HepG2 (cell line): ENCODE measurements at regions not wholly inside any gene's neighbourhood (a gene's known extent, or its start where the extent isn't known, plus 50 kb on each side); places are given as distances from the start of the nearest gene placed in this dataset.

ENCODE experiments used
- ARNT2 ChIP-seq: sonication (generic); formaldehyde crosslinking; IDR thresholded peaks from 2 replicates; pipeline ENCODE4 v1.8.0; 2022; ENCODE audit warnings: mild to moderate bottlenecking, low read depth, missing genetic modification reagents, moderate library complexity
- CHD2 ChIP-seq: IDR thresholded peaks from 2 replicates; pipeline ENCODE4 v1.6.1; 2011; ENCODE audit warnings: low read depth, low read length, improper control_type of control experiment
- HNRNPL ChIP-seq: fragments of 200-400 bp; formaldehyde crosslinking; IDR thresholded peaks from 2 replicates; pipeline ENCODE4 v1.6.1; 2017; ENCODE audit warnings: mild to moderate bottlenecking, low read depth, low read length
- MEIS1 ChIP-seq: sonication (generic); formaldehyde crosslinking; IDR thresholded peaks from 2 replicates; pipeline ENCODE4 v1.9.0; 2021; ENCODE audit warnings: mild to moderate bottlenecking, missing genetic modification reagents, moderate library complexity, borderline replicate concordance
- MYNN ChIP-seq: sonication (generic); formaldehyde crosslinking; IDR thresholded peaks from 2 replicates; pipeline ENCODE4 v1.4.0; 2020; ENCODE audit warnings: mild to moderate bottlenecking, low read depth, missing genetic modification reagents
- RARG ChIP-seq: sonication (generic); formaldehyde crosslinking; IDR thresholded peaks from 2 replicates; pipeline ENCODE4 v1.4.0; 2020; ENCODE audit warnings: low read depth, mild to moderate bottlenecking, missing genetic modification reagents
- RNF2 ChIP-seq: fragments of 450-650 bp; conservative IDR thresholded peaks from 2 replicates; pipeline ENCODE4 v1.6.1; 2016; ENCODE audit warnings: low read depth
- SETDB1 ChIP-seq: sonication (generic); formaldehyde crosslinking; IDR thresholded peaks from 2 replicates; pipeline ENCODE4 v1.5.1; 2020; ENCODE audit warnings: missing genetic modification reagents, mild to moderate bottlenecking, borderline replicate concordance
- SMARCC2 ChIP-seq: fragments of 450-650 bp; IDR thresholded peaks from 2 replicates; pipeline ENCODE4 v1.6.1; 2017; ENCODE audit warnings: antibody characterized with exemption, mild to moderate bottlenecking
- SOX6 ChIP-seq, 2 experiments: fragments of 450-650 bp in 1 of 2; sonication (generic) in 1 of 2; formaldehyde crosslinking in 1 of 2; IDR thresholded peaks; 2 replicates each; pipeline versions ENCODE4 v1.4.0 to v1.6.1; 2017 to 2020; ENCODE audit warnings: antibody characterized with exemption in 1 of 2, mild to moderate bottlenecking in 1 of 2, missing genetic modification reagents in 1 of 2
- TEAD3 ChIP-seq: optimal IDR thresholded peaks from 2 replicates; pipeline ENCODE3; 2016; ENCODE audit warnings: borderline replicate concordance
- XBP1 ChIP-seq: sonication (generic); formaldehyde crosslinking; IDR thresholded peaks from 2 replicates; pipeline ENCODE4 v1.5.0; 2020; ENCODE audit warnings: missing genetic modification reagents
- ZBTB1 ChIP-seq: sonication (generic); formaldehyde crosslinking; IDR thresholded peaks from 2 replicates; pipeline ENCODE4 v1.4.0; 2020; ENCODE audit warnings: missing genetic modification reagents, borderline replicate concordance
- ZFP36L2 ChIP-seq: sonication (generic); formaldehyde crosslinking; IDR thresholded peaks from 2 replicates; pipeline ENCODE4 v1.4.0; 2020; ENCODE audit warnings: missing genetic modification reagents
- ZNF296 ChIP-seq: sonication (generic); formaldehyde crosslinking; conservative IDR thresholded peaks from 2 replicates; pipeline ENCODE4 v1.5.0; 2020; ENCODE audit warnings: mild to moderate bottlenecking, missing genetic modification reagents
- ZNF317 ChIP-seq: sonication (generic); formaldehyde crosslinking; IDR thresholded peaks from 2 replicates; pipeline ENCODE4 v1.5.0; 2020; ENCODE audit warnings: mild to moderate bottlenecking, missing genetic modification reagents
- ZNF557 ChIP-seq: sonication (generic); formaldehyde crosslinking; IDR thresholded peaks from 2 replicates; pipeline ENCODE4 v1.4.0; 2020; ENCODE audit warnings: missing genetic modification reagents
- ZNF7 ChIP-seq: IDR thresholded peaks from 2 replicates; pipeline ENCODE4 v1.6.1; 2016; ENCODE audit warnings: missing biosample characterization, missing genetic modification reagents
- ZNF703 ChIP-seq: sonication (generic); formaldehyde crosslinking; IDR thresholded peaks from 2 replicates; pipeline ENCODE4 v1.5.1; 2020; ENCODE audit warnings: missing genetic modification reagents, mild to moderate bottlenecking, moderate library complexity, borderline replicate concordance
- ZNF782 ChIP-seq: sonication (generic); formaldehyde crosslinking; IDR thresholded peaks from 2 replicates; pipeline ENCODE4 v1.4.0; 2020; ENCODE audit warnings: missing genetic modification reagents, mild to moderate bottlenecking, borderline replicate concordance
- TF ChIP-seq, protein P1 (sequence below): sonication (generic); formaldehyde crosslinking; IDR thresholded peaks from 2 replicates; pipeline ENCODE4 v1.5.0; 2020; ENCODE audit warnings: mild to moderate bottlenecking, missing genetic modification reagents, moderate library complexity
- TF ChIP-seq, protein P2 (sequence below): sonication (generic); formaldehyde crosslinking; IDR thresholded peaks from 2 replicates; pipeline ENCODE4 v1.4.0; 2020; ENCODE audit warnings: low read depth, mild to moderate bottlenecking, missing genetic modification reagents
- TF ChIP-seq, protein P3 (sequence below): sonication (generic); formaldehyde crosslinking; IDR thresholded peaks from 2 replicates; pipeline ENCODE4 v1.4.0; 2020; ENCODE audit warnings: mild to moderate bottlenecking, missing genetic modification reagents
- TF ChIP-seq, protein P4 (sequence below): sonication (generic); formaldehyde crosslinking; IDR thresholded peaks from 2 replicates; pipeline ENCODE4 v1.8.0; 2022; ENCODE audit warnings: missing genetic modification reagents, low read depth, mild to moderate bottlenecking, borderline replicate concordance

DNA sequence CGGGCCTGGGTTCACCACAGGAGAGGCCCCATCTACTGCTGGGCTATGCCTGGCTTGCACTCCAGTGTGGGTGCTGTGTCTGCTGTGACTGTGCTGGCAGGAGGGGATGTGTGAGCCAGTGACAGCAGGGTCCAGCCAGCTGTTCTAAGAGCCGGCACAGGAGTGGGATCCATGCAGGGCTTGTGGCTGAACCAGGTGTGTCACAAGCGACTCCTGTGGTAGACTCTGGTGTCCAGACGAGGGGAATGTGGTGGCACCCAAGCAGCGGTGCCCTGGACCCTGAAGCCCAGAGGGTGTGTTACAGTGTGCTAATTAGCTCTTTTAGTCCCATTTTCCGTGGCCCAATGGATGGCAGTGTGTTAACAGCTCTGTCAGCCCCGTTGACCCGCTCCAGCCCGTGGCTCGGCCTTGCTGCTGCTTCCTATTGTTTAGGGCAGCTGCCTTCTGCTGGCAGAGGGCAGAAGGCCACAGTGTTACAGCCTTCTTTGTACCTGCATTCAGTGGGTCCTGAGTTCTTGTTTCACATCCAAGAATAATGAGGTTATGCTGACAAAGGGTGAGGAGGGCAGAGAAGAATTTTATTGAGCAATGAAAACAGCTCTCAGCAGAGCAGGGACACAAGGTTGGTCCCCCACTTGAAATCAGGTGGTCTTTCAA, 78.5 kb upstream of the RNU6-1 start (continued):
- TF ChIP-seq, protein P1, sequence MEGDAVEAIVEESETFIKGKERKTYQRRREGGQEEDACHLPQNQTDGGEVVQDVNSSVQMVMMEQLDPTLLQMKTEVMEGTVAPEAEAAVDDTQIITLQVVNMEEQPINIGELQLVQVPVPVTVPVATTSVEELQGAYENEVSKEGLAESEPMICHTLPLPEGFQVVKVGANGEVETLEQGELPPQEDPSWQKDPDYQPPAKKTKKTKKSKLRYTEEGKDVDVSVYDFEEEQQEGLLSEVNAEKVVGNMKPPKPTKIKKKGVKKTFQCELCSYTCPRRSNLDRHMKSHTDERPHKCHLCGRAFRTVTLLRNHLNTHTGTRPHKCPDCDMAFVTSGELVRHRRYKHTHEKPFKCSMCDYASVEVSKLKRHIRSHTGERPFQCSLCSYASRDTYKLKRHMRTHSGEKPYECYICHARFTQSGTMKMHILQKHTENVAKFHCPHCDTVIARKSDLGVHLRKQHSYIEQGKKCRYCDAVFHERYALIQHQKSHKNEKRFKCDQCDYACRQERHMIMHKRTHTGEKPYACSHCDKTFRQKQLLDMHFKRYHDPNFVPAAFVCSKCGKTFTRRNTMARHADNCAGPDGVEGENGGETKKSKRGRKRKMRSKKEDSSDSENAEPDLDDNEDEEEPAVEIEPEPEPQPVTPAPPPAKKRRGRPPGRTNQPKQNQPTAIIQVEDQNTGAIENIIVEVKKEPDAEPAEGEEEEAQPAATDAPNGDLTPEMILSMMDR (CRISPR knock-in tag): peak; percentile 29
- TF ChIP-seq ZFP36L2 (no peak), ZNF703 (CRISPR knock-in tag) (no peak), ZBTB1 (no peak), ARNT2 (CRISPR knock-in tag) (no peak), MYNN (CRISPR knock-in tag) (no peak), SMARCC2 (no peak), SETDB1 (CRISPR knock-in tag) (no peak), ZNF7 (CRISPR knock-in tag) (peak; percentile 71; the same call in 1 of the 2 replicates), ZNF557 (CRISPR knock-in tag) (no peak), XBP1 (CRISPR knock-in tag) (no peak), CHD2 (no peak), HNRNPL (peak; percentile 65; the same call in 1 of the 2 replicates), MEIS1 (no peak), ZNF782 (CRISPR knock-in tag) (0 out of 2 replicates have a peak, but pooled peaks have one; percentile 28), ZNF296 (CRISPR knock-in tag) (no peak), SOX6 (IDR thresholded peaks at IDR 0.05) (no peak), SOX6 (CRISPR knock-in tag; IDR thresholded peaks at IDR 0.05) (no peak), RARG (CRISPR knock-in tag) (no peak), RNF2 (no peak), ZNF317 (no peak), TEAD3 (CRISPR knock-in tag) (no peak)
- TF ChIP-seq, protein P2, sequence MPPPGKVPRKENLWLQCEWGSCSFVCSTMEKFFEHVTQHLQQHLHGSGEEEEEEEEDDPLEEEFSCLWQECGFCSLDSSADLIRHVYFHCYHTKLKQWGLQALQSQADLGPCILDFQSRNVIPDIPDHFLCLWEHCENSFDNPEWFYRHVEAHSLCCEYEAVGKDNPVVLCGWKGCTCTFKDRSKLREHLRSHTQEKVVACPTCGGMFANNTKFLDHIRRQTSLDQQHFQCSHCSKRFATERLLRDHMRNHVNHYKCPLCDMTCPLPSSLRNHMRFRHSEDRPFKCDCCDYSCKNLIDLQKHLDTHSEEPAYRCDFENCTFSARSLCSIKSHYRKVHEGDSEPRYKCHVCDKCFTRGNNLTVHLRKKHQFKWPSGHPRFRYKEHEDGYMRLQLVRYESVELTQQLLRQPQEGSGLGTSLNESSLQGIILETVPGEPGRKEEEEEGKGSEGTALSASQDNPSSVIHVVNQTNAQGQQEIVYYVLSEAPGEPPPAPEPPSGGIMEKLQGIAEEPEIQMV (CRISPR knock-in tag): no peak
- TF ChIP-seq, protein P3, sequence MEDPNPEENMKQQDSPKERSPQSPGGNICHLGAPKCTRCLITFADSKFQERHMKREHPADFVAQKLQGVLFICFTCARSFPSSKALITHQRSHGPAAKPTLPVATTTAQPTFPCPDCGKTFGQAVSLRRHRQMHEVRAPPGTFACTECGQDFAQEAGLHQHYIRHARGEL (CRISPR knock-in tag): no peak
- TF ChIP-seq, protein P4, sequence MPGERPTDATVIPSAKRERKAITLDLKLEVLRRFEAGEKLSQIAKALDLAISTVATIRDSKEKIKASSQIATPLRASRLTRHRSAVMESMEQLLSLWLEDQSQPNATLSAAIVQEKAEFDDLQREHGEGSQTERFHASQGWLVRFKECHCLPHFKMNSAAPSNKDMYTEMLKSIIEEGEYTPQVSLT: no peak
- TF ChIP-seq, all 625 proteins: peak for 7
